GM12878 (cell line): ENCODE measurements at regions not wholly inside any gene's neighbourhood (a gene's known extent, or its start where the extent isn't known, plus 50 kb on each side); places are given as distances from the start of the nearest gene placed in this dataset.

ENCODE experiments used
- ATAC-seq: fragments of 200-7000 bp; cut with Tn5 transposase; 3 replicates; pipeline ENCODE4 v1.9.1; 2020; ENCODE audit warnings: mild to moderate bottlenecking, moderate library complexity
- BruUV-seq: library from RNA; stranded (reverse); fragments of 400-500 nt; replicated peaks from 2 replicates; lab custom pipeline; 2021; lab: Mats Ljungman, UMichigan
- CTCF ChIA-PET: fragments of 300-600 bp; sonication (Branson Sonifier 250); formaldehyde crosslinking; extraction: SDS; loops from one replicate; lab custom pipeline; 2021; ENCODE audit warnings: inconsistent platforms; lab: Yijun Ruan, JAX
- POLR2A ChIA-PET: fragments of 350-600 bp; formaldehyde crosslinking; extraction: SDS; loops from one replicate; lab custom pipeline; 2021; ENCODE audit warnings: inconsistent platforms; lab: Charles Lee
- RAD21 ChIA-PET: fragments of 300-600 bp; sonication (Branson Sonifier 250); formaldehyde crosslinking; loops from one replicate; lab custom pipeline; 2023; ENCODE audit warnings: antibody characterized with exemption; ENCODE audit not compliant: unreplicated experiment; lab: Charles Lee
- SMC1A ChIA-PET: fragments of 300-600 bp; sonication (Branson Sonifier 250); formaldehyde crosslinking; loops from one replicate; lab custom pipeline; 2023; ENCODE audit not compliant: unreplicated experiment, uncharacterized antibody; lab: Charles Lee
- DNase-seq: peaks from one replicate; pipeline ENCODE4 v3.0.0-alpha.2; 2011; ENCODE audit warnings: low read depth, low spot score
- FAIRE-seq: peaks from 3 replicates; lab custom pipeline; 2011; peaks lifted over from hg19 to GRCh38; lab: Jason Lieb, UNC
- H2AFZ ChIP-seq: 2 replicates; pipeline ENCODE4 v1.6.0; 2011; ENCODE audit warnings: low read depth, low read length, control low read depth; ENCODE audit not compliant: control insufficient read depth
- H3K27ac ChIP-seq: 2 replicates; pipeline ENCODE4 v1.5.1; 2011; ENCODE audit warnings: control low read depth; ENCODE audit not compliant: control insufficient read depth, insufficient read depth
- H3K27me3 ChIP-seq, 2 experiments: replicated peaks in 1 of 2; 2 replicates each; pipeline versions ENCODE4 v1.6.0 to v1.6.1; 2011; ENCODE audit warnings: low read length in 1 of 2; ENCODE audit not compliant: control insufficient read depth in 2 of 2, insufficient read depth in 2 of 2
- H3K36me3 ChIP-seq, 2 experiments: 2 replicates each; pipeline ENCODE4 v1.5.1; 2011; ENCODE audit warnings: low read length in 1 of 2; ENCODE audit not compliant: control insufficient read depth in 2 of 2, insufficient read depth in 2 of 2
- H3K4me1 ChIP-seq: 2 replicates; pipeline ENCODE4 v1.6.1; 2011; ENCODE audit warnings: mild to moderate bottlenecking, low read length, moderate library complexity, mixed read lengths; ENCODE audit not compliant: control insufficient read depth, insufficient read depth
- H3K4me2 ChIP-seq: 2 replicates; pipeline ENCODE4 v1.6.0; 2011; ENCODE audit warnings: control low read depth; ENCODE audit not compliant: control insufficient read depth, insufficient read depth
- H3K4me3 ChIP-seq: fragments of 200-600 bp; sonication (generic); 2 replicates; pipeline ENCODE4 v1.5.1; 2016
- H3K79me2 ChIP-seq: 2 replicates; pipeline ENCODE4 v1.6.0; 2011; ENCODE audit warnings: low read length; ENCODE audit not compliant: control insufficient read depth, insufficient read depth
- H3K9ac ChIP-seq: 2 replicates; pipeline ENCODE4 v1.8.0; 2011; ENCODE audit warnings: low read length, control low read depth, mixed read lengths; ENCODE audit not compliant: control insufficient read depth, insufficient read depth
- H3K9me3 ChIP-seq: replicated peaks from 3 replicates; pipeline ENCODE4 v1.5.1; 2011; ENCODE audit warnings: mild to moderate bottlenecking, low read length; ENCODE audit not compliant: control insufficient read depth, insufficient read depth
- H4K20me1 ChIP-seq: 2 replicates; pipeline ENCODE4 v1.6.0; 2011; ENCODE audit not compliant: control insufficient read depth, insufficient read depth
- BMI1 ChIP-seq: fragments of 450-650 bp; IDR thresholded peaks from 2 replicates; pipeline ENCODE4 v1.6.1; 2016; ENCODE audit warnings: mild to moderate bottlenecking, moderate library complexity, borderline replicate concordance
- BRCA1 ChIP-seq: IDR thresholded peaks from 2 replicates; pipeline ENCODE4 v1.6.1; 2011; ENCODE audit warnings: low read depth, low read length, improper control_type of control experiment
- CBX3 ChIP-seq: fragments of 200-600 bp; sonication (generic); IDR thresholded peaks from 2 replicates; pipeline ENCODE4 v1.6.1; 2016; ENCODE audit warnings: low read depth, borderline replicate concordance
- CREB1 ChIP-seq: IDR thresholded peaks from 2 replicates; pipeline ENCODE4 v1.6.1; 2012; ENCODE audit warnings: low read depth, mild to moderate bottlenecking, inconsistent platforms
- E2F8 ChIP-seq: fragments of 450-650 bp; IDR thresholded peaks from 2 replicates; pipeline ENCODE4 v1.6.1; 2018; ENCODE audit warnings: mild to moderate bottlenecking, low read depth, moderate library complexity; ENCODE audit not compliant: partially characterized antibody
- HDAC6 ChIP-seq: fragments of 200-600 bp; sonication (generic); IDR thresholded peaks from one replicate; pipeline ENCODE4 v1.8.0; 2017; ENCODE audit warnings: antibody characterized with exemption; ENCODE audit not compliant: unreplicated experiment
- JUNB ChIP-seq: IDR thresholded peaks from 2 replicates; pipeline ENCODE4 v1.6.1; 2016; ENCODE audit warnings: antibody characterized with exemption, mild to moderate bottlenecking
- MYB ChIP-seq: fragments of 150-350 bp; IDR thresholded peaks from 2 replicates; pipeline ENCODE4 v1.6.1; 2014; ENCODE audit warnings: mild to moderate bottlenecking, low read depth, low read length, borderline replicate concordance
- NFXL1 ChIP-seq: fragments of 450-650 bp; IDR thresholded peaks from 2 replicates; pipeline ENCODE4 v1.6.1; 2017; ENCODE audit warnings: antibody characterized with exemption, mild to moderate bottlenecking, borderline replicate concordance
- POLR2AphosphoS5 ChIP-seq: IDR thresholded peaks from 2 replicates; pipeline ENCODE4 v1.6.1; 2011; ENCODE audit warnings: mild to moderate bottlenecking, low read length, inconsistent platforms
- RUNX3 ChIP-seq: IDR thresholded peaks from 2 replicates; pipeline ENCODE4 v1.6.1; 2012; ENCODE audit warnings: low read length, inconsistent platforms
- SMAD1 ChIP-seq: fragments of 450-650 bp; IDR thresholded peaks from 2 replicates; pipeline ENCODE4 v1.6.1; 2018; ENCODE audit warnings: mild to moderate bottlenecking, low read depth; ENCODE audit not compliant: partially characterized antibody
- TARDBP ChIP-seq: IDR thresholded peaks from 2 replicates; pipeline ENCODE4 v1.6.1; 2016; ENCODE audit warnings: borderline replicate concordance
- TCF12 ChIP-seq: IDR thresholded peaks from 2 replicates; pipeline ENCODE4 v1.6.1; 2011; ENCODE audit warnings: low read depth, mild to moderate bottlenecking, low read length
- TCF3 ChIP-seq: IDR thresholded peaks from 2 replicates; pipeline ENCODE4 v1.6.1; 2012; ENCODE audit warnings: low read depth, mild to moderate bottlenecking, low read length, borderline replicate concordance; ENCODE audit not compliant: insufficient read depth
- YY1 ChIP-seq: IDR thresholded peaks from 2 replicates; pipeline ENCODE4 v1.6.1; 2011; ENCODE audit warnings: low read depth, mild to moderate bottlenecking, low read length
- WGBS: methylation state at CpG from one replicate; pipeline ENCODE4 v1.1.6; 2016; ENCODE audit warnings: low lambda C conversion rate; ENCODE audit not compliant: insufficient replicate concordance, insufficient coverage; ENCODE audit errors: missing lambda C conversion rate; 5-methylcytosine and 5-hydroxymethylcytosine counted together
- in situ Hi-C: fragments of 300-500 bp; cut with MboI; formaldehyde crosslinking; loops from 9 replicates; pipeline ENCODE4 v1.14.3; 2018; ENCODE audit warnings: mixed read lengths
- intact Hi-C: fragments of 100-400 bp; cut with micrococcal nuclease; formaldehyde crosslinking; loops from one replicate; pipeline ENCODE4 v1.14.2; 2022; ENCODE audit not compliant: unreplicated experiment
- TF ChIP-seq, protein P1 (sequence below): IDR thresholded peaks from 2 replicates; pipeline ENCODE4 v1.6.1; 2011; ENCODE audit warnings: low read depth, mild to moderate bottlenecking, low read length, moderate library complexity, borderline replicate concordance; ENCODE audit errors: extremely low read depth
- TF ChIP-seq, protein P2 (sequence below): fragments of 450-650 bp; formaldehyde crosslinking; IDR thresholded peaks from 2 replicates; pipeline ENCODE4 v1.5.0; 2022; ENCODE audit warnings: mild to moderate bottlenecking, missing genetic modification characterization

- no peak for TF ChIP-seq BMI1
- no peak for TF ChIP-seq NFXL1
- TF ChIP-seq BRCA1: no peak
Observed at GRCh38 chr10:61183967-61184366, 240.0 kb upstream of the RHOBTB1 start (continued).

DNA sequence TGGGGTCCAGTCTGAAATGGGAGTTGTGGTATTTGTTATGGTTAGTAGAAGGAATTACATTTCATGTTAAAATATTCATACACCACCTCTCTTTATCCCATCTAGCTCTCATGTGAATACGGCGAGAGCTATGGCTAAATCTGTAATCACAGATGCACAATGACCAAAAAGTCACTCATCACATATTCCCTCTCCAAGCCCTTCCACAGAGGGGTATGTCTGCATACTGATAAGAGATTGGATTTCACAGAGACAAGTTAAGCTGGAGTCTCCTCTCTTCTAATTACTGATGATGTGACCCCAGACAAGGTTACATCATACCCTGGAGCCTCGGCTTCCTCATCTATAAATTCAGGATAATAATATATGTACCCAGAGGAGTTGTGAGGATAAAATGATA lies 237.8 kb upstream of the RHOBTB1 start:
- in situ Hi-C loops: no loop called here
- H3K9ac ChIP-seq: no peak overlapping the region
- FAIRE-seq: no peak
- intact Hi-C loops: no loop called here
- no peak for DNase-seq
- no peak overlapping the region for H3K27ac ChIP-seq
- H4K20me1 ChIP-seq: no peaks in the 10 kb centered on the region
- no peak overlapping the region for H3K4me2 ChIP-seq
- H2AFZ ChIP-seq: no peak overlapping the region
- no peak overlapping the region for H3K4me3 ChIP-seq
- no peaks in the 10 kb centered on the region for H3K9me3 ChIP-seq
- H3K79me2 ChIP-seq: no peaks in the 10 kb centered on the region
- 0 out of 4 replicates have a peak, but pooled peaks cover 0 to 2% of the 10 kb centered on the region in 2 experiments for H3K27me3 ChIP-seq
- no peaks in the 10 kb centered on the region for H3K36me3 ChIP-seq
- no peak for ATAC-seq
- CTCF ChIA-PET: interaction anchor here (1.0 kb wide), 1 partner anchor 7 kb away, joined by 3 read pairs; no protein-coding TSS in a partner anchor
- 30% methylated on average over 3 of the region's 3 CpGs for WGBS
- SMC1A ChIA-PET: interaction anchor here (1.1 kb wide), 1 partner anchor 9 kb away, joined by 3 read pairs; no protein-coding TSS in a partner anchor
- RAD21 ChIA-PET: no interaction called here
- no peaks in the 10 kb centered on the region for H3K4me1 ChIP-seq
- BruUV-seq: no TSS peak
- POLR2A ChIA-PET: no interaction called here
- TF ChIP-seq MYB (no peak), JUNB (no peak), TCF12 (no peak), RUNX3 (no peak), YY1 (no peak), POLR2AphosphoS5 (no peak), TCF3 (no peak), TARDBP (no peak), SMAD1 (no peak), HDAC6 (no peak), E2F8 (no peak), CBX3 (no peak), CREB1 (no peak)
- TF ChIP-seq, protein P1, sequence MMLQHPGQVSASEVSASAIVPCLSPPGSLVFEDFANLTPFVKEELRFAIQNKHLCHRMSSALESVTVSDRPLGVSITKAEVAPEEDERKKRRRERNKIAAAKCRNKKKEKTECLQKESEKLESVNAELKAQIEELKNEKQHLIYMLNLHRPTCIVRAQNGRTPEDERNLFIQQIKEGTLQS: no peak
- TF ChIP-seq, protein P2, sequence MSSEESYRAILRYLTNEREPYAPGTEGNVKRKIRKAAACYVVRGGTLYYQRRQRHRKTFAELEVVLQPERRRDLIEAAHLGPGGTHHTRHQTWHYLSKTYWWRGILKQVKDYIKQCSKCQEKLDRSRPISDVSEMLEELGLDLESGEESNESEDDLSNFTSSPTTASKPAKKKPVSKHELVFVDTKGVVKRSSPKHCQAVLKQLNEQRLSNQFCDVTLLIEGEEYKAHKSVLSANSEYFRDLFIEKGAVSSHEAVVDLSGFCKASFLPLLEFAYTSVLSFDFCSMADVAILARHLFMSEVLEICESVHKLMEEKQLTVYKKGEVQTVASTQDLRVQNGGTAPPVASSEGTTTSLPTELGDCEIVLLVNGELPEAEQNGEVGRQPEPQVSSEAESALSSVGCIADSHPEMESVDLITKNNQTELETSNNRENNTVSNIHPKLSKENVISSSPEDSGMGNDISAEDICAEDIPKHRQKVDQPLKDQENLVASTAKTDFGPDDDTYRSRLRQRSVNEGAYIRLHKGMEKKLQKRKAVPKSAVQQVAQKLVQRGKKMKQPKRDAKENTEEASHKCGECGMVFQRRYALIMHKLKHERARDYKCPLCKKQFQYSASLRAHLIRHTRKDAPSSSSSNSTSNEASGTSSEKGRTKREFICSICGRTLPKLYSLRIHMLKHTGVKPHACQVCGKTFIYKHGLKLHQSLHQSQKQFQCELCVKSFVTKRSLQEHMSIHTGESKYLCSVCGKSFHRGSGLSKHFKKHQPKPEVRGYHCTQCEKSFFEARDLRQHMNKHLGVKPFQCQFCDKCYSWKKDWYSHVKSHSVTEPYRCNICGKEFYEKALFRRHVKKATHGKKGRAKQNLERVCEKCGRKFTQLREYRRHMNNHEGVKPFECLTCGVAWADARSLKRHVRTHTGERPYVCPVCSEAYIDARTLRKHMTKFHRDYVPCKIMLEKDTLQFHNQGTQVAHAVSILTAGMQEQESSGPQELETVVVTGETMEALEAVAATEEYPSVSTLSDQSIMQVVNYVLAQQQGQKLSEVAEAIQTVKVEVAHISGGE (CRISPR knock-in tag): no peak
